DMS153 (cell line): ENCODE measurements at regions not wholly inside any gene's neighbourhood (a gene's known extent, or its start where the extent isn't known, plus 50 kb on each side); places are given as distances from the start of the nearest gene placed in this dataset.

Experiments used
- DNase-seq: peaks from one replicate; lab custom pipeline; 2025; lab: John Stamatoyannopoulos, UW

DNA sequence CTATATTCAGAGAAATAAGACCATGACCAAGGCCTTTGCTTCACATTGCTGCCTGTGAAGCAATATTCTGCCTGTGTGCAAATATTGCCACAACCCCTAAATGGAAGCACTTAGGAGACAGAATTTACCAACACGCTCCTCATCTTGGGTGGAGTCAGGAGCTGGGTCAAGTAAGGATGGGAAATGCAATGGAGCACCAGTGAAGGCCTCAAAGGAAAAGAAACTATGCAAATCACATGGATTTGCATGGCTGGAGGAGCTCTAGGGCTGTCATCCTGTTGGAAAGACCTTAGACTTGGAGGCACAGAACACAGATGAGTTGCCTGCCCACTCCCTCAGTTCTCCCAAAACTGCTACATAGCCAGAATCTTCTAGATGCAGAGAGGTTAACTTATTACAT lies 435.5 kb downstream of the SIPA1L2 start:
- DNase-seq: no peak

DNA sequence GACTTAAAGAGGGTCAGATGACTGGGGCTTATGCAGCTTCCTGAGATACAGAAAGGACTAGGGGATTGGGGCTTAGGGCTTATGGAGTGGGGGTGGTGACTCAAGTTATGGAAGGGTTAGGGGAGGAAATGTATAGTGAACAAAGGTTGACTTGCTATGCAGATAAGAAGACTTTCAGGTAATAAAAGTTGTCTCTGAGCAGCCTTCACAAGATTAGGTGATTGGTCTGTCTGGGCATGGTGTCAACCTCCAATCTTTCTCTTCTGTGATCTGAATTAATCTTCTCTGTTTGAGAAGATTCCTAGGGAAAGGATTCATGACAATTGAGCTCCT lies 436.5 kb downstream of the SIPA1L2 start:
- no peak for DNase-seq

DNA sequence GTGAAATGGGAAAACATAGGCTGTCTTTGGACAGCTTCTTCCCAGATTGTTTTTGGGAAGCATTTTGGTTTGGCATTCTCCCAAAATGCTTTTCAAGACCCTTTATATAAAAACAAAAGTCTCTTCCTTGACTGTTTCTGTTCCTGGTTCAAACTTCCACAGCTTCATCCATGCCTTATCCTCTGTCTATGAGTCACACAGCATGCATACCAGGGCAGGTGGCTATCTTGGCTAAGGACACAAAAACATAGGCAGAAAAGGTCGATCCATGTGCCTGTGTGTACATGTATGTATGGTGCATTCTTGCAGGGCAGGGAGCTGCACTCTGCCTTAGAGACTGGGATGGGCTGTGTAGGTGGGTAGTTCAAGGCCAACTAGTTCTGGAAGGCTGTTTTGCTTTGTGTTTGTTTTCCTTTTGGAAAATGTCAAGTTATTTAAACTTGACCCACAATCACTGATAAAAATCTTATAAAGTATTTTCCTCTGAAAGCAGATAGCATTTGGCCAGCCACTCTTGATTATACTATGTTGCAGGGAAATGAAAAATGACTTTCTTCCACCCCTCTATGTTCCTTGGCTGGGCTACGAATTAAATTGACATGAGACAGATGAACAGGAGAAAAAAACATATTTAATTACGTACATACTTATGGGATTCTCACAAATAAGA lies 437.0 kb downstream of the SIPA1L2 start:
- DNase-seq: no peak

DNA sequence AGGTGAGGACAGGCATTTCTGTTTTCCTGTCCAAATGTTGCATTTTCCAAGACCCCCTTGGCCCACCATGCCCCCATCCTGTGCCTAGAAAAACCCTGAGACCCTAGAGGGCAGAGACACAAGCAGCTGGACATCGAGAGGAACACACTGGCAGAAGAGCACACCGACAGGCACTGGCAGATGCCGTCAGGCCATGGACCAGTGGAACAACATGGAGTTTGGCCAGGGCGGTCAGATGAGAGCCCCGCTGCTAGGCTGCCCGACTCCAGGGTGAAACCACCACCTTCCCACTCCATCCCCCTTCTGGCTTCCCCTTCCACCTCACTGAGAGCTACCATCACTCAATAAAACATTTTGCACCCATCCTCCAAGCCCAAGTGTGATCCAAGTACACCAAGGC lies 438.4 kb downstream of the SIPA1L2 start:
- DNase-seq: no peak

DNA sequence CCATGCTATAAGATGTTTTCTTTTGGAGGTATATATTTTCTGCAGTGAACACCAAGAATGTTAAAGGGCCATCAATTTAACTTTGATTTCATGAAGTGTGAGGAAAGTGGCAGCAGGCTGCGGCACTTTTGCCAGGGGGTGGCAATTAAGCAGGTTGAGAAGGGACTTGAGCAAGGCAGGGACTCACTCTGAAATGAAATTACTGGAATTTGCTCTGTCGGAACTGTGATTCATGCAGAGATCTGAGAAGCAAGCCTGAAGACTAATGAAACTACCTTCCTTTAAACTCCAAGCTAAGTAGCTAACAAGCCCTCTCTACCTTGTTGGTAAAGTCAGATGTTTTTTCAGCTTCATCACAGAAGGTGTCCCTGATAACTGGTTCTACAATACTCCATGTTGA lies 441.6 kb downstream of the SIPA1L2 start:
- DNase-seq: no peak

DNA sequence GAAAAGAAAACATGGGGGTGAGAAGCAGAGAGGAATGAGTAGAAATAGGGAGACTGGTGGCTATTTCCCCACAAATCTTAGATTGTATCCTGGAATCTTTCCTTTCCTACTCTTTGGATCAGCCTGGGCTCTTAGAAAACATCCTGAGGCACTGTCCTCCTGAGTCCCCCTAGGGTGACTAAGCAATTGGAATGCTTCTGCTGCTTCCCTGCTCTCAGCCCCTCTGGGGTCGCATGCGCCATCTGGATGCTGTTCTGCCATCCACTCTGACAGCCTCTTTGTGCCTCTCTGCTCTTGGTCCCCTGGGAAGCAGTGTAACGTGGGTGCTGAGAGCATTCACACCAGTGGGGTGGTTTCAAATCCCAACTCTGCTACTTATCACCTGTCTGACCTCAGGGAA lies 443.0 kb downstream of the SIPA1L2 start:
- no peak for DNase-seq

DNA sequence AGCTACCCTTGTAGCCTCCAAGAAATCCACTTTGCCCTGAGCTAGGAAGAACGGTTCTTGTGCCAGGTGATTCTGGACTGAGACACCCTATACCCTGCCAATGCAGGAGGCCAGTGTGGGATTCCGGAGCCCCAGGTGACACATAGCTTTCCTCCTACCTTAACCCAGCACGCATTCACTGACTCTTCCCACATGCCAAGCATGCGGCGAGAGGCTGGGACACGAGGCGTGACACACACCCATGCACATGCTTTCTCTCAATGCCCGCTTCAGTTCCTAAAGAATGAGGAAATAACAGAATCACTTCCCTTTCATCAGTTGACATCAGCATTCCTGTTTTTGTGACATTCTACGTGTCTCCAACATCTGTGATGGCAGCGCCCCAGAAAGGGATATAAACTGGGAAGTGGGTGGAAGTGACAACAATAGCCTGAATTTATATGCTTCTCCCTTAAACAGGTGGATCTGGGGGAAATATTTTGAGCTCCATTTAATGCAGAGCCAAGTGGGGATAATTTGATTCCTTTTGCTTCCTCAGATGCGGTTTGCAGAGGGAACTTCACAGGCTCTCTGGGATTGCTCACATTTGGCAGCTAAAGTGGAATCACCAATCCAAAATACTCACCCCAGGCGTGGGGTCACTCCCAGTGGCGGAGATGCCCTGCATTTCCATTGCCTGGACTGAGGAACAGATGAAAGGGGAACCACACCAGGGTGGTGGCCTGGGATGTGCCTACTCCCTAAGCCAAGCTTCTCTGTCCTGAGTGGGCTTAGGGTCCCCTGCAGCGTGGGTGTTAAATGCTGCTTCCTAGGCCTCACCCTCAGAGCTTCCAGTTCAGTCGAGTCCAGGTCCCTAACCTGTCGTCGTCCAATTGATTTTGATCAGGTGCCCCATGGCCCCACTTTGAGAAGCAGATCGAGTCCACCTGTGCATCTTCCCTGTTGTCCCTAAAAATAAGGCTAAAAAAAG lies 445.1 kb downstream of the SIPA1L2 start:
- DNase-seq: no peak

DNA sequence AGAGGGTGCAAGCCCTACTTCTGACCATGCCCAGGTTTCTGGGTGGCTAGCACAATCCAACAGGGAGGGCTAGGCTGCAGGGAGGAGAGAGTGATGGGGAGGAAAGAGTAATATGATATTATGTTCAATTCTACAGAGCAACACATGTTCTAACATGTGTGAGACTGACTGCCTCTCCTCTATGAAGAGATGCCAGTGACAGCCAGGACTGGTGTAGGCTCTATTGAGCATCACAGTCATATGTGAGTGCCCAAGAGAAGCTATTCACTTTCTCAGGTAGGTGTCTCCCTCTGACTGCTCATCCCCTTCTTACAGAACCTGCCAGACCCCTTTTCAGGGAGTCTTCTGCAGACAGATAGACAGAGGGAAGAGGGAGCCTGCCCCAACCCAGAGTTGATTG lies 446.1 kb downstream of the SIPA1L2 start:
- DNase-seq: no peak

DNA sequence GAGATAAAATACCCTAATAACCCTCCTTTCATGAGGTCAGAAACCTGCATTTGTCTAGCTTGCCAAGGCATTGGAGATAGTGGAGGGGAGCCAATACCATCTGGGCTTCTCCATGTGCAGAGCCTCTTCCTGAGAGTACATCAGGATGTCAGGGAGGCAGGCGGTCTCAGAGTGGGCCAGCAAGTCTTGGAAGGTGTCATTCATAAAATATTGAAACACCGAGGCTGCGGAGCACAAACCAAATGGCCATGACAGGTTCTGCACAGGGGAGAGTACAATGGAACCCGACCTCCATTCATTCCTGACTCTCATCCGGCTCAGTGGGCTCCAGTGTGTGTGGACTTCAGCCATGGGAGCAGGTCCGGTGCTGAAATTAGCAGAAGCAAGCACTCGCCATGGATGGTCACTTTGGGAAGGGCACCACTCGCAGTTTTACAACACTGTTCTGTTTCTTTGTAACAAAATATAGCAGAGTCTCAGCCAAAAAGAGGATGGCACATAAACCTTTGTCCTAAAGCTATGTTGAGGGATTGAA lies 446.6 kb downstream of the SIPA1L2 start:
- DNase-seq: no peak

DNA sequence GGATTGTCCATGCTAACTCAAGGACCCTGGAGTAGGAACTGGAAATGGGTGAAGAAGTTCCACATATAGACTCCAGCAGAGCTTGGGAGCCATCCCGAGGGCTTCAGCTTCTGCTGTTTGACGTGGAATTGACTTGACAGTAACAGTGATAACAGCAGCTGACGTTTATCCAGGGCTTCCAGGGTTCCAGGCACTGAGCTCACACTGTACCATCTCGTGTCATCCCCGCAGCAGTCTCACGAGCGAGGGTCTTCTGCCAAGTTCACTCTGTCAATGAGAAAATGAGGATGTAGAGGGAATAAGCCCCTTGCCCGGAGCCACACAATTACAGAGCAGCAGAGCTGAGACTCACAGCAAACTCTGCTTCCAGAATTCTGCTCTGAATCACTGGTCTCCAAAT lies 447.7 kb downstream of the SIPA1L2 start:
- DNase-seq: no peak

DNA sequence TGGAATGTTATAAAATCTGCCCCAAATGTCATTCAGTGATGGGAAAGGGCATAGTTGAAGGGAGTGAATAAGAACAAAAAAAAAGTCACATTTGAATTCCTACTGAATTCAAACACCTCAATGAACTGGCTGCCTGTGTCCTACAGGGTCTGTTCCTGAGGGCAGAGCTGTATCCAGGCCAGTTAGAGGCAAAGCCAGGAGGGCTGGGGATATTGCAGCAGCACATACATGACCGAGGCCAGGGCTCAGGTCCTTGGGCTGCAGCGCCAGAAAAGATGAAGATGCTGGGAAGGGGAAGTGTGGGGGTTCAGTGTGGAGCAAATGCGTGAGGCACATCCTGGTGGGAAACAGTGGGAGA lies 449.2 kb downstream of the SIPA1L2 start:
- DNase-seq: no peak

DNA sequence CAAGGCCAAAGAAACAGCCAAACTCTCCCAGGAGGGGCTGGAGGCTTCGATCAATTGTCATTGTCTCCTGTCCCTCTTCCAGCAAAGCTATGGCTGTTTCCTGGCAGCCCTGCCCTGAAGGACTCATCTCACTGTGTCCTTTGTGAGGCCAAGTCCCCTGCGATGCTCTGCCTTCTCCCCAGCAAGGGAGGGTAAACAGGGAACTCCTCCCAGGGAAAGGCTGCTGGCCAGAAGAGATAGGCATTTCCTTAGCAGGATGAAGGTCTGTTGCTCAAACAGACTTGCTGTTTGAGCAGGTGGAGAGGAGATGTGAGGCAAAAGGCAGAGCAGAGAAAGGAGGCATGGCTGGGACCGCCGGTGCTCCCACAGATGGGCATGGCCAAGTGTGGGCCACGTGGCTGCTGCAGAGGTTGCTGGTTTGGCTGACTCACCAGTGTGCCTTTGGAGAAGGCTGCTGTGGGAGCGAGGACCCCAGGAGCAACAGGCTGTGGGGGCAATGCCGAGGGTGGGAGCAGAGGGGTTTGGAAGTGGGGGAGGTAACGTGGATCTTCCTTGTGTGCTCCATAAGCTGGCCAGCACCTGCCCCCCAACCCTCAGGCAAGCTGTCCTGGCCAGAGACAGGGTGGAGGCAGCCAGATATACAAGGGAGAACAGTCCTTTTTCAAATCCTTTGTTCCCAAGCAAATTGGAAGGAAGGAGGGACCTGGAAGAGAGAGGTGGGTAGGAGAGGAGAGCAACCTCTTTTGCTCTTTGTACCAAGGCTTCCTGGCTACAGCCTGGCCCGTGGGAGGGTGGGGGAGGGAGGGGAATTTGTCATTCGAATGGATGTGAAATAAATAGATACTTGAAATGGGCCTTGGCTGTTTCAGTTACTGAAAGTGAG lies 449.8 kb downstream of the SIPA1L2 start:
- DNase-seq: no peak

DNA sequence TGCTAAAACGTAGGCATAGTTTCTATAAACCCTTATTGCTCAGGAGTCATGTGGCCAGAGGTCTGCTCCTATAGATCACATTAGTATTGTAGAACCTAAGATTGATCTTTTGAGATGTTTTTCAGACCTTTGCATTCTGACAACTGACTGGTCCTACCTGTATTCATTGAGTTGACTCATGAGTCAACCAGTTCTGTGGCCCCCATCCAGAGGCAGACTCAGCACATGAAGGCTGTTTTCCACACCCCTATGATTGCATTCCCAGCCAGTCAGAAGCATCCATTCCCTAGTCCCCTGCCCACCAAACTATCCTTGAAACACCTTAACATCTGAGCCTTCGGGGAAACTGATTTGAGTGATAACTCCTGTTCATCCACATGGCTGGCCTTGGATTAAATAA lies 451.7 kb downstream of the SIPA1L2 start:
- no peak for DNase-seq

DNA sequence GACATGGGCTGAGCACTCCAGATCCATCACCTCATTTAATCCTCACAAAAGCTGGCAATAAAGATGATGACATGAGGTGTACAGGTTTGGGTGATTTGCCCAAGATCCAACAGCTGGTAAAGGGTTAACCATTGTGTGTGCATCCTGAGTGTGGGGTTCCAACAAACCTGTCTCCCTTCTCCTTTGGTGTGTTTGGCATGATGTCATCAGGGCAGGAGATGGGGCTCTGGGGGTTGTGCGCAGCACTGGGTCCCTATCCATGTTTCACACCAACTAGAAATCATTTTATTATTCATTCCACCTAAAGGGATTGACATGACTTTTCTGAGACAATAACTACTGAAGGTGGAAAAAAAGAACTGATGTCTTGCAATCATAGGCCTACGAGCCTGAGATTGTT lies 452.5 kb downstream of the SIPA1L2 start:
- DNase-seq: no peak

DNA sequence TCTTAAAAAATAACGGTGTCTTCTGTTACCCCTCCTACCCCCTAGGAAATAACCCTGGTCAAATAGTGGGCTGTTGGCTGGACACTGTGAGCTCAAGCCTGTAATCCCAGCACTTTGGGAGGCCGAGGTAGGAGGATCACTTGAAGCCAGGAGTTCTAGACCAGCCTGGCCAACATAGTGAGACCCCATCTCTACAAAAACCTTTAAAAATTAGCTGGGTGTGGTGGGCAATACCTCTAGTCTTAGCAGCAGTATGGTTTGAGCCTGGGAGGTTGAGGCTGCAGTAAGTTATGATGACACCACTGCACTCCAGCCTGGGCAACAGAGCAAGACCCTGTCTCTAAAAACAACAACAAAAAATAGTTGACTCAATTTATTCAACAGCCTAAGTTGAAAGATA lies 453.7 kb downstream of the SIPA1L2 start:
- DNase-seq: no peak

DNA sequence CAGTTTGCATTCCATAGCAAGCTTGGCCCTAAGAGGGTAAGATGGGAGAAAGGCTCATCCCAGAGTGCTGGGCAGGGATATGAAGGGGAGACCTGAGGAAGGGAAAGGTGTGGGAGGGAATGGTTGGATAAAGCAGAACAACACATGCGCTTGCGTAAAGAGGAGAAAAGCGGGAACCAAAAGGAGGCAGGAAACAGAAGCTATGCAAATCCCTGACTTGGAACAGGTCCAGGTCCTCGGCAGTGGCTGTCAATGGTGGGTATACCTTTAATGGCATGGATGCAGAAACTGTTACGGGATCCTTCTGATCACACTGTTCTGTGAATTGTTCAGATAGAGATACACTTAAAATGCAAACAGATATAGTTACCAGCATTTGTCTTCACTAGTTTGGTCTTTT lies 455.6 kb downstream of the SIPA1L2 start:
- peak; percentile 74 for DNase-seq

DNA sequence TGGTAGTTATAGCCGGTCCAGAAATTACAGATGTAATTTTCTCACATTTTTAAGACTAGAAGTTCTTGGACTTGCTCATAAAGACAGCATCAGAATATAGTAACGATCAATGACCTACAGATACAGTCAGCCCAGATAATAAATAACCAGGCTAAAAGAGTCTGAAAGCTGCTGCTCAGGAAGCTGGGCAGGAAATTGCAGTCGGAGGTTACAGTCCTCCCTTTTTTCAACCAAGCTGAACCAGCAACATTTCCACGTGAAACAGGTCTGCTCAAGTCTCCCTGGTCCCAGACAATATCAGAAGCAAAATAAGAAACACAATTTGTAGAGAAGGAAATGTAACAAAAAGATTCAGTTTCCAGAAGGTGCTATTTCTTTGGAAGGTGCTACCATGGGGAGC lies 457.4 kb downstream of the SIPA1L2 start:
- DNase-seq: no peak

DNA sequence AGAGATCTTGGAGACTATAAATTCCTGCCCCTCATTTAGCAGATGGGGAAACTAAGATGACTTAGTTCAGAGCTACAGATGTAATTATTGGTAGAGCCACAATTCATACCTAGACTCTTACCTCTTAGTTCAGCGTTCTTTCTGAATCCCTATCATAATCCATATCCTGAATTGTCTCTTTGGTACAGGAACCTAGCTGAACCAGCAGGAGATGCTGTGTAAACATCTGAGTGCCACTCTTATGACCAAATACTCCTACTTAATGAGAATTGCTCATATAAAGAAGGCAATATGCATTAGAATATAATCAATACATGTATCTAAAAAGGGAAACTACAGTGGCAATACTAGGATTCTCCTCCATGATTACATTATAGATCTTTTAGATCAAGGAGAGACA lies 459.0 kb downstream of the SIPA1L2 start:
- DNase-seq: no peak

DNA sequence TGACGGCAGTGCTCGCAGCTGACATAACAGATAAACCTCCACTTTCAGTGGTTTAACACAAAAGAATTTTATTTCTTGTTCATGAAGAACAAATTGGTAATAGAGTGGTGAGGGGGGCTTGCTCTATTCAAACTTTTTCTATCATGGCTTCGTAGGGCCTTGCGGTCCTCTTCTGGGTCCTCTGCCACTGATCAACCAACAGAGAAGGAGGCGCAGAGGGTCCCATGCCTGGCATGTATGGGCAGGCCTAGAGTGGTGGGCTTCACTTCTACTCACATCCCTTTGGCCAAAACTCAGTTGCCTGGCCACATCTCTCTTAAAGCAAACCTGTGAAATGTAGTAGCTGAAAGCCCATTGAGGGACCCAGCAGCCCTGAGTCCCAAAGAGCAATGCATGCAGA lies 460.5 kb downstream of the SIPA1L2 start:
- DNase-seq: no peak

DNA sequence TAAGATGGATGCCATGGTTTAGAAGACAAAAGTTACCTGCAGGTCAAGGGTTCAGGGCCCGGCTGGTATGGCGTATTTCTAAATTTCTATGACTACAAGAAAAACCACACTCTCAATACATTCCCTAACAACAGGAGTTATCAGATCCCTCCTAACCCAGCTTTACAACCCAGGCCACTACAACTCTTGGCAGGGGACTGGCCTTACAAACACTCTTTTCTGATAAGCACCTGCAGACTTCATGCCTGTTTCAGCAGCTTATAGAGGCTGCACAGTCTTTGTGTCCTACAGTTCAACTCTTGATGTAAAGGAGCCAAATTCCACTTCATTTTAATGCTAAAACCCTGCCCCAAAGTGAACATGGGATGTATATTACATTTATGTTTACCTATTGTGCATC lies 461.4 kb downstream of the SIPA1L2 start:
- DNase-seq: no peak

DNA sequence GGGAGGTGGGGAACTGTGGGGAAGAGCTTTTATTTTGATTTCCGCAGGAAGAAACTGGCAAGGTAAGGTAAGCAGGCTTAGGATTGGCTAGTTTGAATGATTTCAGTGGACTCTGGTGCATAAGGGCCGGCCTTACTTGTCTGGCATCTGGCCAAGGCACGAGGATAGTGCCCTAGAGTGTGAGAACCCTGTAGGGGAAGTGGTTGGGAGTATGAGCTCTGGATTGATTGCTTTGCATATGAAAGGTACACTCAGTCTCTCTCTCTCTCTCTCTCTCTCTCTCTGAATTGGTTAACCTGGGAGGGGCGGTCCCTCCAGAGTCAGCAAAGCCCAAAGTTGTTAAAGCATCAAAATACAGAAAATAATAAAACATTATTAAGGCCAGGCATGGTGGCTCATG lies 463.0 kb downstream of the SIPA1L2 start:
- DNase-seq: no peak
